Mucosa of rectum (tissue), 2 donors: ENCODE measurements at regions not wholly inside any gene's neighbourhood (a gene's known extent, or its start where the extent isn't known, plus 50 kb on each side); places are given as distances from the start of the nearest gene placed in this dataset.

ENCODE experiments used
- H3K27ac ChIP-seq, 2 donors: one replicate each; pipeline ENCODE4 v1.7.0; 2013; ENCODE audit warnings: inconsistent platforms in 2 of 2, low read depth in 2 of 2, low read length in 2 of 2
- H3K27me3 ChIP-seq, 2 donors: one replicate each; pipeline ENCODE4 v1.7.0; 2013; ENCODE audit warnings: low read length in 2 of 2; ENCODE audit not compliant: control insufficient read depth in 2 of 2, insufficient read depth in 2 of 2
- H3K36me3 ChIP-seq, 2 donors: one replicate each; pipeline ENCODE4 v1.7.0; 2013; ENCODE audit warnings: low read length in 2 of 2; ENCODE audit not compliant: control insufficient read depth in 2 of 2, insufficient read depth in 2 of 2
- H3K4me1 ChIP-seq, 2 donors: one replicate each; pipeline ENCODE4 v1.7.0; 2013; ENCODE audit warnings: low read length in 2 of 2, mild to moderate bottlenecking in 1 of 2; ENCODE audit not compliant: control insufficient read depth in 2 of 2, insufficient read depth in 2 of 2
- H3K4me3 ChIP-seq, 2 donors: one replicate each; pipeline ENCODE4 v1.7.0; 2013; ENCODE audit warnings: low read length in 2 of 2
- H3K9ac ChIP-seq, 2 donors: one replicate each; pipeline ENCODE4 v1.7.0; 2013; ENCODE audit warnings: low read length in 2 of 2, low read depth in 1 of 2, mild to moderate bottlenecking in 1 of 2
- H3K9me3 ChIP-seq, 2 donors: one replicate each; pipeline ENCODE4 v1.7.0; 2013; ENCODE audit warnings: low read length in 2 of 2; ENCODE audit not compliant: control insufficient read depth in 2 of 2
- donor health status: healthy.
- donor health status: Normal muscosa, but diverticular disease.

DNA sequence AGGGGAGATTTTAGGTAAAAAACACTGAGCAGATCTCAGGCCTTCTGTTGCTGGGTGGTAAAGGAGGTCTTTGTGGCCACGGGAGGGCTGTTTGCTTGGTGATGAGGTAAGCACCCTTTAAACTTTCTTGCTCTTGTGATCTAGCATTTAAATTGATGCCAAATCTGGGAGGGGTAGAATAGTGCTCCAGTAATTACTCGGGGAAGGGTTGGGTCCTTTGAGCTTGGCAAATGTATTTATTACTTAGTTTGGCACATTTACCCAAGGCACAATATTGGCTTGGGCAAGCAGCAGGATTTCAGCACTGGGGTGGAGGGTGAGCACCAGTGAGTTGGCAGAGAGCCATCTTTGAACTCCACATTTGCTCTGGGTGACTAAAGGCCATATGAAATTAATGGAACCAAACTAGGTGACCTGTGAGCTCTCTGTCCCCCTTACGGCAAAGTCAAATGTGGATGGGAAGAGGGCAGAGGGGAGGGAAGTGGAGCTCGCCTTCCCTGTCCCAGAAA lies 185.9 kb upstream of the ONECUT1 start:
- Histone ChIP-seq H3K9ac (no peak overlapping the region), H3K27me3 (peaks cover 0 to 2% of the 10 kb centered on the region in 2 donors), H3K27ac (no peak overlapping the region), H3K4me1 (no peaks in the 10 kb centered on the region), H3K36me3 (no peaks in the 10 kb centered on the region), H3K9me3 (no peaks in the 10 kb centered on the region), H3K4me3 (no peak overlapping the region)

DNA sequence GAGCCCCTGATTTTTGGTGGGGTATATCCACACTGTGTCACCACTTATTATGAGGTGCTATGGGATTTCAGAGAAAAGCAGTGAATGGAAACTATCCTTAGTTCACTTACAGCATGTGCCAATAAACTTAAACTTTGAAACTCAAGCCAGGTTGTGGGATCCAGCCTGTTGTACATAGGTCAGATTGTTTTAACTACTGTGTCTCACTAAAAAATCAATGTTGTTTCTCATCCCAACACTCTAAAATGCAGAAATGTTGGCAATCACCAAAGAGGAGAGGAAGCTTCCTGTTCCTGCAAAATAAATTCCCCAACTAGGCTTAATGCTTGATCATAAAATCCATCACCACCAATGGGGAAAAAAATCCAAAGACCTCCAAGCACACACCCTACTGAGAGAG lies 173.7 kb upstream of the ONECUT1 start:
- no peak overlapping the region for H3K9ac ChIP-seq
- H3K4me1 ChIP-seq: no peaks in the 10 kb centered on the region
- H3K27ac ChIP-seq: no peak overlapping the region
- H3K4me3 ChIP-seq: no peak overlapping the region
- no peaks in the 10 kb centered on the region for H3K9me3 ChIP-seq
- H3K36me3 ChIP-seq: no peaks in the 10 kb centered on the region
- no peaks in the 10 kb centered on the region for H3K27me3 ChIP-seq

DNA sequence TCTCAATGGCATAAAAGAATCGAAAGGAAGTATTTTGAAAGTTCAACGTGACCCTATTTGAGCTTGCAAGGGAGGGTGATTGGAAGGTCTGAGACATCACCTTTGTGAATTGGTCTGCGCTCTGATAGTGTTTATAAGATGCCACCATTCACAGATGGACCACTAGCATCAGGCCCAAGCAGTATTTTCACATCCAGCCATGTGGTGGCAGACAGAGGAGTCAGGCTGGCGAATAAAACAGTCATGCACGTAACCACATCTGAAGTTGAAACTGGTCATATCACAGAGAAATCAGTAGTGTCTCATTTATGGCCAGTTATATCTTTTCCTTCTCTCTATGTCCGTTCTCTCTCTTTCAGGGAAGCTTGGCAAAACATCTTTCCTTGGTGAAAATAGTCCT lies 170.1 kb upstream of the ONECUT1 start:
- no peaks in the 10 kb centered on the region for H3K9me3 ChIP-seq
- H3K36me3 ChIP-seq: no peaks in the 10 kb centered on the region

DNA sequence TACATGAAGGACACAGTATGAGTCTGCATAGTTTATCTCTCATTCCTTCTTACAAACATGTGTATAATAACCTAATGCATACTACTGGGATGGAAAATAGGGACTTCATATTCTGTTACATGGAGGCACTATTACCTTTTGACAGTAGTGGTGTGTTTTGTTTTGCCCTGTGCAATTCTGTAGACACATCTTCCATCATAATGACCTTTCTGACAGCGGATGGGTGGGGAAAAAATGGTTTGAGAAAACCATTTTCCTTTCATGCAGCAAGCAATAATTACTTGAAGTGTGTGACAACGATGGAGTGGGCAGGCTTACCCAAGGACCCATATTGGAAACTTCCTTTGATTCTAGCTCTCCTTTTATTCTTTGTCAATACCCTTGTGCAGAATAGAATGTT lies 153.6 kb upstream of the ONECUT1 start:
- H3K9me3 ChIP-seq: no peaks in the 10 kb centered on the region

More for the DNA sequence above, 170.1 kb upstream of the ONECUT1 start:
- no peaks in the 10 kb centered on the region for H3K4me1 ChIP-seq
- no peak overlapping the region for H3K9ac ChIP-seq
- no peak overlapping the region for H3K27ac ChIP-seq
- H3K27me3 ChIP-seq: no peaks in the 10 kb centered on the region
- no peak overlapping the region for H3K4me3 ChIP-seq

DNA sequence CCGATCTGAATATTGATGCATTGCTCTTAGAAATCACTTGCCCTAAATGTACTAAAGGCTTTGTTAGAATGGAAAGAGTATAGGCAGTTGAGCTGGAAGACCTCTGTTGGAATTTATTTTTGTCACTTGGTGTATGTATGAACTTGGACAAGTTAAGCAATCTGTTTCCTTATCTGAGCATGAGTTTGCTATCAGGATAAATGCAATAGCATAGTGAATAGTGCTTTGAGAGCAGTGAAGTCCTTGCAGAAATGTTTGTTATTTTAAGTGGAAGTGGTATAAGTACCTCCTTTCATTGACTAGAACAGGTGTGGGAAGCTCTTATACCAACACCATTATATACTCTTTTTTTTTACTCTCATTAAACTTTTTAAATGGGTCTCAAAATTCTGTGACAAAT lies 146.4 kb upstream of the ONECUT1 start:
- no peaks in the 10 kb centered on the region for H3K4me1 ChIP-seq
- H3K27me3 ChIP-seq: no peaks in the 10 kb centered on the region
- no peaks in the 10 kb centered on the region for H3K36me3 ChIP-seq
- H3K4me3 ChIP-seq: no peak overlapping the region
- H3K9ac ChIP-seq: no peak overlapping the region
- no peaks in the 10 kb centered on the region for H3K9me3 ChIP-seq
- H3K27ac ChIP-seq: no peak overlapping the region

More for the DNA sequence above, 153.6 kb upstream of the ONECUT1 start:
- Histone ChIP-seq H3K9ac (no peak overlapping the region), H3K27ac (no peak overlapping the region), H3K27me3 (no peaks in the 10 kb centered on the region), H3K4me3 (no peak overlapping the region), H3K4me1 (no peaks in the 10 kb centered on the region), H3K36me3 (no peaks in the 10 kb centered on the region)

DNA sequence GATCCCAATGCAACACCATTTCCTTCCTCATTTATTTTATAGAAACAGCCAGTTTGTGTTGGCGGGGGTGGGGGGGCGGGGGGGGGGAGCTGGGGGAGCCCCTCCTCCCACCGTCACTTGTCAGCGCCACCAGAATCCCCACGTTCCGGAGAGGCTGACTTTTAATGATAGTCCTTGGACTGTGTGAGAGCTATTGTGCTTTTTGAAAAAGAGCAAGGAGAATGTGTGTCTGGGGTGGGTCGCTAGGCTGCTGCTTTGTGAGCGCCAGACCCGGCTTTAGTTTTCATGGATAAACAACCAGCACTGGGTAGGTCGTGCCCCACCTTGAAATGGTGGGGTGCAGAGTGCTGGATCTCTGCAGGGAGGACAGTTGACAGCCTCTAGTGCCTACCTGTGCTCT lies 135.0 kb upstream of the ONECUT1 start:
- Histone ChIP-seq H3K9ac (no peak overlapping the region), H3K4me3 (no peak overlapping the region), H3K36me3 (no peaks in the 10 kb centered on the region), H3K4me1 (no peaks in the 10 kb centered on the region), H3K27ac (no peak overlapping the region), H3K9me3 (no peaks in the 10 kb centered on the region), H3K27me3 (no peaks in the 10 kb centered on the region)

DNA sequence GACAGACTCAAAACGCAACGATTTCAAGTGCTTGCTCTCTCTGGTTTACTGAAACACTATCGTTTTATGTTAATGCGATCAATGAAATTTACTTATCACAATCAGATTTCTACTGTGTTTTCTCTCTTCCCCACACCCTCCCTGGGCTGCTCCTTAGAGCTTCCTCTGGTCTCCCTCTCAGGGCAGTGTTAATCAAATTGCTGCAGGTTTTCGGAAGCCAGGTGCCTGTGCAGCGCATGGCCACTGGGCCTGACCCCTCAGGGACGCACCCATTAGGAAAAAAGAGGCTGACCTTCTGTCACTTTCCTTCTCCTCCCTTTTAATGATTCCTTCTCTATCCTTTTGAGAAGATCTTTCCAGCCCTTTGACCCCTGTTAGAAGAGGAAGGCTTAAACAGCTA lies 134.5 kb upstream of the ONECUT1 start:
- no peaks in the 10 kb centered on the region for H3K36me3 ChIP-seq

DNA sequence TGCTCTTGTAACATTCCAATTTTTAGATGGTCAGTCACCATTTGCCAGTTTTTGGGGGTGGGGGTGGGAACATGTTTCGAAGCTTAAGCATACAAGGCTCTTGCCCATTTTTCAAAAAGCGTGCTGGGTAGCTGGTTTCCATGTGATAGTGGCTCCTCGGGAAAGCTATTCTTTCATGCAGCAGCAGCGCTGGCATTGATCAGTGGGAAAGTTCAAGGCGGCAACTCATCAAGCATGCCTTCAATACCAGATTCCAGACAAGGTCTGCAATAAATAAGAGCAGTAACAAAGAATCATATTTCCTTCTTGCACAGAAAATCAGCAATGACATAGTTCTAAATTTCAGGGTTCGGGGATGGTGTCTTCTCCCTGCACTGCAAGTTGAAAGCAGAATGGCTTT lies 133.5 kb upstream of the ONECUT1 start:
- no peaks in the 10 kb centered on the region for H3K4me1 ChIP-seq
- H3K4me3 ChIP-seq: no peak overlapping the region
- no peak overlapping the region for H3K9ac ChIP-seq
- H3K36me3 ChIP-seq: no peaks in the 10 kb centered on the region
- H3K27me3 ChIP-seq: no peaks in the 10 kb centered on the region
- H3K27ac ChIP-seq: no peak overlapping the region
- no peaks in the 10 kb centered on the region for H3K9me3 ChIP-seq

More for the DNA sequence above, 134.5 kb upstream of the ONECUT1 start:
- Histone ChIP-seq H3K4me1 (no peaks in the 10 kb centered on the region), H3K9ac (no peak overlapping the region), H3K27me3 (no peaks in the 10 kb centered on the region), H3K4me3 (no peak overlapping the region), H3K27ac (no peak overlapping the region), H3K9me3 (no peaks in the 10 kb centered on the region)

DNA sequence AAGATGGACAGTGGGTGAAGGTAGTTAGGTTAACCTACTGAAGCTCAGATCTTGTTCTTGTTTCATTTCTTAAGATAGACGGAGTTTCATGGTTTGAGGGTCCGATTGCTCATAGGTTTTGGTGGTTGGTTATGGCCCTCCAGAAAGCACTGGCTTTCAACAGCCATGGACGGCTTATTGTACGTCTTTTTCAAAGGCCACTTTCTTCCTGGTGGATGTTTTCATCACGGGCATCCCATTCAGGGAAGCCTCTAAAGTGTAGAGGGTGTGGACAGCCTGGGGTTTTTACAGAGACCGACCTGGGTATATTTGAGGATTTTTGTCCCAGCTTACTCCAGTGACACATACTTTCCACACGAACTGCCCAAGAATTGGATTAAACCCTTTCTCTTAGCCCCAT lies 132.7 kb upstream of the ONECUT1 start:
- H3K4me1 ChIP-seq: no peaks in the 10 kb centered on the region
- H3K9ac ChIP-seq: no peak overlapping the region
- H3K36me3 ChIP-seq: no peaks in the 10 kb centered on the region
- no peaks in the 10 kb centered on the region for H3K9me3 ChIP-seq
- no peaks in the 10 kb centered on the region for H3K27me3 ChIP-seq
- no peak overlapping the region for H3K4me3 ChIP-seq
- H3K27ac ChIP-seq: no peak overlapping the region

DNA sequence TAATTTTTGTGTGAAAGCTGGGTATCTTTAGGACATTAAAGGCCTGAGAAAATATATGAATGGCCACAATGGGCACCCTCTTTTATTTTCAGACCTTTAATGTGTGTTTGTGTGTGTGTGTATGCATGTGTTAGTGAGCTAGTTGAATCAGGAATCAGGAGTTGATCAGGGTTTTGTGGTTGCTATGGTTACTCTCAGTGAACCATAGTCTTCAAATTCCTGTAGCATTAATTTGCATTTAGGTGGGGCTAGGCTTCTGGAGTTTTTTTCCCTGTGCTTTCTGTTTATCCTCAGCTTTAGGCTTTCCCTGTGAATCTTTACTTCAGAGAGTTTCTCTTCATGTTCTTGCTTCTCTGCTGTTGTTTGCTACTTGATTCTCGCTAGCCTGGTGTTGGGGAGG lies 122.0 kb upstream of the ONECUT1 start:
- H3K9ac ChIP-seq: no peak overlapping the region
- H3K27me3 ChIP-seq: no peaks in the 10 kb centered on the region
- H3K4me1 ChIP-seq: no peaks in the 10 kb centered on the region
- H3K4me3 ChIP-seq: no peak overlapping the region
- no peaks in the 10 kb centered on the region for H3K9me3 ChIP-seq
- H3K27ac ChIP-seq: no peak overlapping the region
- H3K36me3 ChIP-seq: no peaks in the 10 kb centered on the region

DNA sequence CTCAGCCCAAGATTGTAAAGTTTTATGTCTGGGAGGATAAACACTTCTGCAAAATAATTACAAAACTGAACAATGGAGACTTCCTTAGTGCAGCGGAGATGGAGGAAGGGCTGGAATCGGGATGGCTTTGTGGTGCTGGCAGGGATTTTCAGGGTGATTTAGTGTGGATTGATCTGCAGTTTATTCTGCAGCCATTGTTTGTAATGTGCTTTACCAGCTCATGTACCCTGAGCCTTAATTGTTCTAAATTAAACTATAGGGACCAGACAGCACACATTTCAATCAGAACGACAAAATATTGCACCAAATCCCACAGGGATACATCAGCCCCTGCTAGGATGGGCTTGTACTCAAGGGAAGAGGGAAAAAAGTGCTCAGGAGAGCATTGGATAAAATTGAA lies 103.2 kb upstream of the ONECUT1 start:
- Histone ChIP-seq H3K27me3 (no peaks in the 10 kb centered on the region), H3K9ac (no peak overlapping the region), H3K4me1 (no peaks in the 10 kb centered on the region), H3K9me3 (no peaks in the 10 kb centered on the region), H3K36me3 (no peaks in the 10 kb centered on the region), H3K4me3 (no peak overlapping the region), H3K27ac (no peak overlapping the region)
